Liver (tissue), 8 donors: ENCODE measurements at regions not wholly inside any gene's neighbourhood (a gene's known extent, or its start where the extent isn't known, plus 50 kb on each side); places are given as distances from the start of the nearest gene placed in this dataset.

Source experiments
- DNase-seq: peaks from one replicate; pipeline ENCODE4 v3.0.0-alpha.2; 2017; ENCODE audit warnings: low spot score
- H3K27ac ChIP-seq, 2 donors: one replicate each; pipeline ENCODE4 v1.7.0; 2013; ENCODE audit warnings: inconsistent platforms in 2 of 2, low read length in 2 of 2, control low read depth in 1 of 2, low read depth in 1 of 2, mild to moderate bottlenecking in 1 of 2
- H3K27me3 ChIP-seq, 4 donors: one replicate each; pipeline versions ENCODE4 v1.6.1 to v1.7.0; 2013; ENCODE audit warnings: low read length in 3 of 4, inconsistent platforms in 1 of 4, mild to moderate bottlenecking in 1 of 4, moderate library complexity in 1 of 4; ENCODE audit not compliant: control insufficient read depth in 4 of 4, insufficient read depth in 4 of 4
- H3K36me3 ChIP-seq, 4 donors: one replicate each; pipeline versions ENCODE4 v1.6.1 to v1.7.0; 2013; ENCODE audit warnings: low read length in 3 of 4, mild to moderate bottlenecking in 3 of 4, low read depth in 1 of 4, moderate library complexity in 1 of 4; ENCODE audit not compliant: control insufficient read depth in 4 of 4, insufficient read depth in 3 of 4
- H3K4me1 ChIP-seq, 4 donors: one replicate each; pipeline versions ENCODE4 v1.6.1 to v1.7.0; 2013; ENCODE audit warnings: low read length in 3 of 4, mild to moderate bottlenecking in 3 of 4, moderate library complexity in 1 of 4; ENCODE audit not compliant: control insufficient read depth in 4 of 4, insufficient read depth in 4 of 4
- H3K4me3 ChIP-seq, 3 donors: one replicate each; pipeline versions ENCODE4 v1.6.1 to v1.7.0; 2013; ENCODE audit warnings: low read length in 3 of 3, control low read depth in 1 of 3, low read depth in 1 of 3, mild to moderate bottlenecking in 1 of 3
- H3K9ac ChIP-seq, 2 donors: one replicate each; pipeline ENCODE4 v1.7.0; 2013; ENCODE audit warnings: low read length in 2 of 2, mild to moderate bottlenecking in 2 of 2, moderate library complexity in 2 of 2, control low read depth in 1 of 2, low read depth in 1 of 2
- H3K9me3 ChIP-seq, 4 donors: one replicate each; pipeline versions ENCODE4 v1.6.1 to v1.7.0; 2013; ENCODE audit warnings: low read length in 3 of 4; ENCODE audit not compliant: control insufficient read depth in 4 of 4
- EGR1 ChIP-seq, 2 donors: IDR thresholded peaks; 2 replicates each; pipeline ENCODE4 v1.6.1; 2016 to 2018; ENCODE audit warnings: antibody characterized with exemption in 2 of 2, low read depth in 2 of 2
- FOXA1 ChIP-seq: IDR thresholded peaks from 2 replicates; pipeline ENCODE4 v1.6.1; 2016; ENCODE audit warnings: antibody characterized with exemption
- FOXA2 ChIP-seq: IDR thresholded peaks from 2 replicates; pipeline ENCODE4 v1.6.1; 2016; ENCODE audit warnings: antibody characterized with exemption
- GABPA ChIP-seq, 2 donors: IDR thresholded peaks in 1 of 2; conservative IDR thresholded peaks in 1 of 2; 2 replicates each; pipeline ENCODE4 v1.6.1; 2016; ENCODE audit warnings: antibody characterized with exemption in 2 of 2, mild to moderate bottlenecking in 1 of 2, moderate library complexity in 1 of 2
- HNF4A ChIP-seq, 2 donors: conservative IDR thresholded peaks; 2 replicates each; pipeline ENCODE4 v1.6.1; 2016; ENCODE audit warnings: antibody characterized with exemption in 2 of 2, mild to moderate bottlenecking in 2 of 2
- HNF4G ChIP-seq: IDR thresholded peaks from 2 replicates; pipeline ENCODE4 v1.6.1; 2016; ENCODE audit warnings: antibody characterized with exemption
- JUND ChIP-seq, 2 donors: IDR thresholded peaks; 2 replicates each; pipeline ENCODE4 v1.6.1; 2016; ENCODE audit warnings: antibody characterized with exemption in 2 of 2
- NR2F2 ChIP-seq: IDR thresholded peaks from 2 replicates; pipeline ENCODE4 v1.6.1; 2016; ENCODE audit warnings: antibody characterized with exemption
- RAD21 ChIP-seq, 2 donors: IDR thresholded peaks; 2 replicates each; pipeline ENCODE4 v1.6.1; 2016; ENCODE audit warnings: antibody characterized with exemption in 2 of 2, mild to moderate bottlenecking in 2 of 2
- RXRA ChIP-seq, 2 donors: IDR thresholded peaks; 2 replicates each; pipeline ENCODE4 v1.6.1; 2017 to 2018; ENCODE audit warnings: antibody characterized with exemption in 2 of 2, mild to moderate bottlenecking in 1 of 2
- SP1 ChIP-seq: IDR thresholded peaks from 2 replicates; pipeline ENCODE4 v1.6.1; 2018; ENCODE audit warnings: antibody characterized with exemption, mild to moderate bottlenecking
- TAF1 ChIP-seq: conservative IDR thresholded peaks from 2 replicates; pipeline ENCODE4 v1.6.1; 2016; ENCODE audit warnings: antibody characterized with exemption, mild to moderate bottlenecking
- YY1 ChIP-seq: IDR thresholded peaks from 2 replicates; pipeline ENCODE4 v1.6.1; 2016; ENCODE audit warnings: antibody characterized with exemption, mild to moderate bottlenecking
- WGBS: extraction: QIAGEN DNeasy Blood & Tissue Kit; methylation state at CpG from one replicate; pipeline ENCODE4 v1.1.7; 2013; 5-methylcytosine and 5-hydroxymethylcytosine counted together
- TF ChIP-seq, protein P1 (sequence below): IDR thresholded peaks from 2 replicates; pipeline ENCODE4 v1.6.1; 2016; ENCODE audit warnings: antibody characterized with exemption, mild to moderate bottlenecking
- TF ChIP-seq, protein P2 (sequence below): IDR thresholded peaks from 2 replicates; pipeline ENCODE4 v1.6.1; 2016; ENCODE audit warnings: antibody characterized with exemption
- TF ChIP-seq, protein P3 (sequence below): fragments of 150-350 bp; IDR thresholded peaks from 2 replicates; pipeline ENCODE4 v1.5.1; 2017; ENCODE audit warnings: improper control_type of control experiment, low read depth, low read length; ENCODE audit not compliant: missing input control
- TF ChIP-seq, protein P4 (sequence below): IDR thresholded peaks from 2 replicates; pipeline ENCODE4 v1.6.1; 2016; ENCODE audit warnings: antibody characterized with exemption
- donor health status: healthy.
- donor health status: healthy.
- donor health status: healthy.
- donor health status: healthy.
- donor health status: healthy.

DNA sequence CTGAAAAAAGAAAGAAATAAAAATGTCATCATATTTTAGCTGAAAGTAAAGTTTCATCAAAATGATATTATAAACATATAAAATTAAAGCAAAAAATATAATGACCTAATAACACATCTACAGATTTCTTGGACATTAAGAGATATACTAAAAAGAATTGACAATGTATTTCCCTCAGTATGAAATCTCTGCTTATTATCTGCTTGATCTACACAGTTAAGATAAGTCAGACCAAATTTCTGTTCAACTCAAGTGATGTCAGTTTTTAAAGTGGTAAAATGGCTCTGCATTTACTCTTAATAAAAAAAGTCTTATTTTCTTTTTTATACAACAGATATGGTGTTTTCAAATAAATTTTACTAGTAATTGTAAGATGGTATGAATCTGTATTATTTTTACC lies 159.4 kb upstream of the SEMA3A start:
- no peak overlapping the region for H3K4me3 ChIP-seq
- no peaks in the 10 kb centered on the region for H3K4me1 ChIP-seq
- H3K27ac ChIP-seq, result no peak overlapping the region
- H3K9me3 ChIP-seq, result no peaks in the 10 kb centered on the region
- no peaks in the 10 kb centered on the region for H3K36me3 ChIP-seq
- DNase-seq, result no peak
- H3K9ac ChIP-seq, result no peak overlapping the region
- no peaks in the 10 kb centered on the region for H3K27me3 ChIP-seq
- TF ChIP-seq, protein P1, sequence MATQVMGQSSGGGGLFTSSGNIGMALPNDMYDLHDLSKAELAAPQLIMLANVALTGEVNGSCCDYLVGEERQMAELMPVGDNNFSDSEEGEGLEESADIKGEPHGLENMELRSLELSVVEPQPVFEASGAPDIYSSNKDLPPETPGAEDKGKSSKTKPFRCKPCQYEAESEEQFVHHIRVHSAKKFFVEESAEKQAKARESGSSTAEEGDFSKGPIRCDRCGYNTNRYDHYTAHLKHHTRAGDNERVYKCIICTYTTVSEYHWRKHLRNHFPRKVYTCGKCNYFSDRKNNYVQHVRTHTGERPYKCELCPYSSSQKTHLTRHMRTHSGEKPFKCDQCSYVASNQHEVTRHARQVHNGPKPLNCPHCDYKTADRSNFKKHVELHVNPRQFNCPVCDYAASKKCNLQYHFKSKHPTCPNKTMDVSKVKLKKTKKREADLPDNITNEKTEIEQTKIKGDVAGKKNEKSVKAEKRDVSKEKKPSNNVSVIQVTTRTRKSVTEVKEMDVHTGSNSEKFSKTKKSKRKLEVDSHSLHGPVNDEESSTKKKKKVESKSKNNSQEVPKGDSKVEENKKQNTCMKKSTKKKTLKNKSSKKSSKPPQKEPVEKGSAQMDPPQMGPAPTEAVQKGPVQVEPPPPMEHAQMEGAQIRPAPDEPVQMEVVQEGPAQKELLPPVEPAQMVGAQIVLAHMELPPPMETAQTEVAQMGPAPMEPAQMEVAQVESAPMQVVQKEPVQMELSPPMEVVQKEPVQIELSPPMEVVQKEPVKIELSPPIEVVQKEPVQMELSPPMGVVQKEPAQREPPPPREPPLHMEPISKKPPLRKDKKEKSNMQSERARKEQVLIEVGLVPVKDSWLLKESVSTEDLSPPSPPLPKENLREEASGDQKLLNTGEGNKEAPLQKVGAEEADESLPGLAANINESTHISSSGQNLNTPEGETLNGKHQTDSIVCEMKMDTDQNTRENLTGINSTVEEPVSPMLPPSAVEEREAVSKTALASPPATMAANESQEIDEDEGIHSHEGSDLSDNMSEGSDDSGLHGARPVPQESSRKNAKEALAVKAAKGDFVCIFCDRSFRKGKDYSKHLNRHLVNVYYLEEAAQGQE, result no peak
- TF ChIP-seq, protein P2, sequence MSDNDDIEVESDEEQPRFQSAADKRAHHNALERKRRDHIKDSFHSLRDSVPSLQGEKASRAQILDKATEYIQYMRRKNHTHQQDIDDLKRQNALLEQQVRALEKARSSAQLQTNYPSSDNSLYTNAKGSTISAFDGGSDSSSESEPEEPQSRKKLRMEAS, result no peak
- TF ChIP-seq SP1 (no peak), HNF4G (no peak), YY1 (no peak), JUND (IDR thresholded peaks at IDR 0.05) (no peak), EGR1 (IDR thresholded peaks at IDR 0.05; ENCODE audit: low read depth in 2 of 2) (no peak)

DNA sequence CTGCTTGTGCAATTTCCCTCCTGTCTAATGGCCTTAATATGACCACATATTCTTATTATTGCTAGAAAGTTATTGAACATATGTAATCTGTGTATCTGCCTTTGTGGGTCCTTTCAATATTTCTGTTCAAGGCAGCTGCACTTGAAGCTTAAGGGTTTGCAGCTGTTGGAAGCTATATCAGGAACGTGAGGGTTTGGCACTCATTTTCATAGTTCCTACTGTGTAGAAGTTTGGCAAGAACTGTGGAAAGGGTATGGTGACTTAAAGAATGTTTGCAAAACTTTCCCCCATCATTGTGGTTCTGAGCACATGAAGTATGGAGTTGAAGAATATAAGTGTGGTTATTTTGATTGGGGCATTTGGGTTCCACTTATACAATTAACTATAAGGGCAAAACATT lies 144.7 kb upstream of the SEMA3A start:
- no peak for TF ChIP-seq YY1
- TF ChIP-seq JUND (IDR thresholded peaks at IDR 0.05), result no peak
- TF ChIP-seq, protein P2, result no peak
- TF ChIP-seq, protein P1, result no peak
- no peak for TF ChIP-seq TAF1
- TF ChIP-seq FOXA2, result no peak
- TF ChIP-seq EGR1 (IDR thresholded peaks at IDR 0.05; ENCODE audit: low read depth in 2 of 2), result no peak
- no peak for TF ChIP-seq FOXA1
- no peak for TF ChIP-seq RAD21 (IDR thresholded peaks at IDR 0.05)
- no peak for TF ChIP-seq RXRA (IDR thresholded peaks at IDR 0.05)
- TF ChIP-seq NR2F2, result no peak
- TF ChIP-seq, protein P3, sequence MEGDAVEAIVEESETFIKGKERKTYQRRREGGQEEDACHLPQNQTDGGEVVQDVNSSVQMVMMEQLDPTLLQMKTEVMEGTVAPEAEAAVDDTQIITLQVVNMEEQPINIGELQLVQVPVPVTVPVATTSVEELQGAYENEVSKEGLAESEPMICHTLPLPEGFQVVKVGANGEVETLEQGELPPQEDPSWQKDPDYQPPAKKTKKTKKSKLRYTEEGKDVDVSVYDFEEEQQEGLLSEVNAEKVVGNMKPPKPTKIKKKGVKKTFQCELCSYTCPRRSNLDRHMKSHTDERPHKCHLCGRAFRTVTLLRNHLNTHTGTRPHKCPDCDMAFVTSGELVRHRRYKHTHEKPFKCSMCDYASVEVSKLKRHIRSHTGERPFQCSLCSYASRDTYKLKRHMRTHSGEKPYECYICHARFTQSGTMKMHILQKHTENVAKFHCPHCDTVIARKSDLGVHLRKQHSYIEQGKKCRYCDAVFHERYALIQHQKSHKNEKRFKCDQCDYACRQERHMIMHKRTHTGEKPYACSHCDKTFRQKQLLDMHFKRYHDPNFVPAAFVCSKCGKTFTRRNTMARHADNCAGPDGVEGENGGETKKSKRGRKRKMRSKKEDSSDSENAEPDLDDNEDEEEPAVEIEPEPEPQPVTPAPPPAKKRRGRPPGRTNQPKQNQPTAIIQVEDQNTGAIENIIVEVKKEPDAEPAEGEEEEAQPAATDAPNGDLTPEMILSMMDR, result no peak
- no peak for TF ChIP-seq HNF4A (conservative IDR thresholded peaks at IDR 0.05)
- TF ChIP-seq SP1, result no peak
- TF ChIP-seq GABPA (IDR thresholded peaks at IDR 0.05 in 1 of 2, conservative IDR thresholded peaks at IDR 0.05 in 1 of 2), result no peak
- TF ChIP-seq, protein P4, sequence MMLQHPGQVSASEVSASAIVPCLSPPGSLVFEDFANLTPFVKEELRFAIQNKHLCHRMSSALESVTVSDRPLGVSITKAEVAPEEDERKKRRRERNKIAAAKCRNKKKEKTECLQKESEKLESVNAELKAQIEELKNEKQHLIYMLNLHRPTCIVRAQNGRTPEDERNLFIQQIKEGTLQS, result no peak
- Histone ChIP-seq H3K9ac (no peak overlapping the region), H3K27me3 (peaks cover 0 to 2% (median 0%) of the 10 kb centered on the region in 4 donors), H3K4me1 (no peaks in the 10 kb centered on the region), H3K27ac (no peak overlapping the region), H3K9me3 (peaks cover 0 to 1% (median 0%) of the 10 kb centered on the region in 4 donors), H3K4me3 (no peak overlapping the region), H3K36me3 (no peaks in the 10 kb centered on the region)
- DNase-seq, result no peak
- 44% methylated on average over 1 of the region's 1 CpG for WGBS
